ENCODE measurements at regions not wholly inside any gene's neighbourhood (a gene's known extent, or its start where the extent isn't known, plus 50 kb on each side); places are given as distances from the start of the nearest gene placed in this dataset.
"Not testable (repeated sequence)": the region's sequence is repeated elsewhere in the genome, so short reads cannot be mapped to it uniquely, and the experiment has no call there.

GRCh38 chr6:18527836-18528743 is 140.9 kb downstream of the RNF144B start:
- no peak for ATAC-seq
- H3K36me3 Mint-ChIP-seq: no peaks in the 10 kb centered on the region
- H3K9me3 Mint-ChIP-seq: no peaks in the 10 kb centered on the region
- no peak for DNase-seq (ENCODE audit: low spot score in 2 of 2)
- no peak overlapping the region for H3K27ac Mint-ChIP-seq

GRCh38 chr6:18530201-18530600 is 143.1 kb downstream of the RNF144B start:
- no peak for DNase-seq (ENCODE audit: low spot score in 2 of 2)
- no peaks in the 10 kb centered on the region for H3K9me3 Mint-ChIP-seq
- no peak overlapping the region for H3K27ac Mint-ChIP-seq

GRCh38 chr6:18532139-18532538 is 145.0 kb downstream of the RNF144B start:
- Mint-ChIP-seq H3K36me3 (no peaks in the 10 kb centered on the region), H3K27ac (no peak overlapping the region), H3K9me3 (no peaks in the 10 kb centered on the region)
- DNase-seq (ENCODE audit: low spot score in 2 of 2) (no peak), ATAC-seq (no peak)

More at GRCh38 chr6:18530201-18530600, 143.1 kb downstream of the RNF144B start:
- H3K36me3 Mint-ChIP-seq: no peaks in the 10 kb centered on the region
- ATAC-seq: no peak

DNA sequence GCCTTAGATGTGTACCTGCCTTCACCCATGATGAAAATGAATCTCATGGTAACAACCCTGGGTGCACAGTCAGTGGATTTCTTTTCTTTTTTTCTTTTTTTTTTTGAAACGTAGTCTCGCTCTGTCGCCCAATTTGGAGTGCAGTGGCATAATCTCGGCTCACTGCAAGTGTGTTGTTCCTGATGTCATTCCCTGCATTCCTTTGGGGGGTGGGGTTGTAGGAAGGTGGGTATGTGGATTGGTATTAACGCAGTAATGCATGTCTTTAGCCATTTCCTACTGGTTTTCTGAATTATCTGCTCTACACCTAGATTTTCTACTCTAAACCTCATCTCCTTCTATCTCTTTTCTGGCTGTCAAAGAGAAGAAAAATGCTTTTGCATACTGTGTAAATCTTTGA is 146.6 kb downstream of the RNF144B start:
- ATAC-seq (no peak), DNase-seq (ENCODE audit: low spot score in 2 of 2) (no peak)
- no peaks in the 10 kb centered on the region for H3K9me3 Mint-ChIP-seq
- no peaks in the 10 kb centered on the region for H3K36me3 Mint-ChIP-seq
- no peak overlapping the region for H3K27ac Mint-ChIP-seq

GRCh38 chr6:18536591-18537055 is 149.5 kb downstream of the RNF144B start:
- no peak for DNase-seq (ENCODE audit: low spot score in 2 of 2)
- Mint-ChIP-seq H3K36me3 (no peaks in the 10 kb centered on the region), H3K27ac (no peak overlapping the region), H3K9me3 (no peaks in the 10 kb centered on the region)
- ATAC-seq: no peak

DNA sequence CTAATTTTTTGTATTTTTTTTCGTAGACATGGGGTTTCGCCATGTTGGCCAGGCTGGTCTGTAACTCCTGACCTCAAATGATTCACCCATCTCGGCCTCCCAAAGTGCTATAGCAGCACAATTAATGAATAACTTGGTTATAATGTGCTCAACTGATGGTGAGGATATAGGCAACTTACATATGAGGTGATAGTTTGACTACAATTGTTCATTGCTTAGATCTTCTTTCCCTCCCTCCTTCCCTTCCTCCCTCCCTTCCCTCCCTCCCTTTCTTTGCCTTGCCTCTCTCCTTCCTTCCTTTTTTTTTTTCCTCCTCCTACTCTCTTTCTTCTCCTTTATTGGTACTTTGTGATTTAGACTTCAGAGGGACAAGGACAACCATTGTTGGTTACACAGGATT is 151.2 kb downstream of the RNF144B start:
- Mint-ChIP-seq H3K27ac (no peak overlapping the region), H3K9me3 (peaks cover 1 to 2% of the 10 kb centered on the region in 2 donors), H3K36me3 (peaks cover 0 to 3% of the 10 kb centered on the region in 2 donors)
- DNase-seq (ENCODE audit: low spot score in 2 of 2) (no peak), ATAC-seq (no peak)

DNA sequence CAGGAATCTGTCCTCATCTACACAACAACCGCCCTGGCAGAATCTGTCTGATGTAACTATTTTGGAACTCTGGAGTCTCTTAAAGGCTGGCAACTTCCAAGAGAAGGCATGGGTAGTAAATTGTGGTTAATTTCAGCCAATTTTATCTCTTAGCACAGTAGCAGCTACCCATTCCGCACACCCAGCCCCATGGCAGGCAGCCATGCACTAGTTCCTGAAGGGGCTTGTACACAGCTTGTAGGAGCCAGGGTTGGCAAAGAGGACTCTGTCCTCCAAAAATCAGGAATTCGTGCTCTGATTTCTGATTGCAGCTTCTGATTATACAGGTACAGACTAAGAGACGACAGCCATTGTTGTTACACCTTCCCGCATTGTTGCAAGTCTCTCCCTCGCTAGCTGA is 155.9 kb downstream of the RNF144B start:
- ATAC-seq: no peak
- no peak overlapping the region for H3K27ac Mint-ChIP-seq
- H3K36me3 Mint-ChIP-seq: peaks cover 5 to 16% of the 10 kb centered on the region in 2 donors
- peaks cover 22 to 25% of the 10 kb centered on the region in 2 donors for H3K9me3 Mint-ChIP-seq
- DNase-seq (ENCODE audit: low spot score in 2 of 2): no peak

DNA sequence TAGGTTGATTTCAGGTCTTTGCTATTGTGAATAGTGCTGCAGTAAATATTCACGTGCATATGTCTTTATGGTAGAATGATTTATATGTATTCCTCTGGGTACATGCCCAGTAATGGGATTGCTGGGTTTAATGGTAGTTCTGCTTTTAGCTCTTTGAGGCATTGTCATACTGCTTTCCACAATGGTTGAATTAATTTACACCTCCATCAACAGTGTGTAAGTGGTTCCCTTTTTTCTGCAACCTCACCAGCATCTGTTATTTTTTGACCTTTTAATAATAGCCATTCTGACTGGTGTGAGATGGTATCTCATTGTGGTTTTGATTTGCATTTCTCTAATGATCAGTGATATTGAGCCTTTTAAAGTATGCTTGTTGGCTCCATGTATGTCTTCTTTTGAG is 158.0 kb downstream of the RNF144B start:
- ATAC-seq; DNase-seq (ENCODE audit: low spot score in 2 of 2): not testable (repeated sequence)
- peaks cover 22 to 25% of the 10 kb centered on the region in 2 donors for H3K9me3 Mint-ChIP-seq

GRCh38 chr6:18545726-18546125 is 158.6 kb downstream of the RNF144B start:
- no peak overlapping the region for H3K27ac Mint-ChIP-seq
- peaks cover 22 to 25% of the 10 kb centered on the region in 2 donors for H3K9me3 Mint-ChIP-seq
- no peak for DNase-seq (ENCODE audit: low spot score in 2 of 2)
- H3K36me3 Mint-ChIP-seq: peaks cover 5 to 16% of the 10 kb centered on the region in 2 donors
- ATAC-seq: no peak

More for the DNA sequence above, 158.0 kb downstream of the RNF144B start:
- H3K36me3 Mint-ChIP-seq: peaks cover 5 to 16% of the 10 kb centered on the region in 2 donors
- H3K27ac Mint-ChIP-seq: not testable (repeated sequence)

DNA sequence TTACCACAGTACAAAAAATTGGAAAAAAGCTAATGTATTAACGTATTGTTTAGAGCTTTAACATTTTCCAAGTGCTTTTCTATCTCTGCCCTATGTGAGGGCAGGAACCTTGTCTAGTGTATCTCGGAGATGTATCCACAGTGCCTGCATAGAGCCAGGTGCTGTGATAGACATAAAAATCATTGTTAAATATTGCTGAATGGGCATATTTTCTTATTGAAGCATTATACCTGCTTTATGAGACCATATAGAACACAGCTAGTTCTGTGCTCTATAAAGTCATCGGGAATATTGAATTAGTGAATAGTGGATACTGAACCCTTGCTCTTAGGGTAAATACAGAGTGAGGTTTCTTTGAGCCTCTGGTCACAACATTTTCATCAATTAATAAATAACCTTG is 163.0 kb downstream of the RNF144B start:
- DNase-seq (ENCODE audit: low spot score in 2 of 2) (no peak), ATAC-seq (no peak)
- H3K9me3 Mint-ChIP-seq: peaks cover 4 to 10% of the 10 kb centered on the region in 2 donors
- H3K36me3 Mint-ChIP-seq: peaks cover 0 to under 1% of the 10 kb centered on the region in 2 donors
- no peak overlapping the region for H3K27ac Mint-ChIP-seq

- no peak for DNase-seq (ENCODE audit: low spot score in 2 of 2)
- Mint-ChIP-seq H3K36me3 (no peaks in the 10 kb centered on the region), H3K27ac (no peak overlapping the region), H3K9me3 (peaks cover 0 to 2% of the 10 kb centered on the region in 2 donors)
- ATAC-seq: no peak
Observed at GRCh38 chr6:18551228-18551627, 164.1 kb downstream of the RNF144B start.

DNA sequence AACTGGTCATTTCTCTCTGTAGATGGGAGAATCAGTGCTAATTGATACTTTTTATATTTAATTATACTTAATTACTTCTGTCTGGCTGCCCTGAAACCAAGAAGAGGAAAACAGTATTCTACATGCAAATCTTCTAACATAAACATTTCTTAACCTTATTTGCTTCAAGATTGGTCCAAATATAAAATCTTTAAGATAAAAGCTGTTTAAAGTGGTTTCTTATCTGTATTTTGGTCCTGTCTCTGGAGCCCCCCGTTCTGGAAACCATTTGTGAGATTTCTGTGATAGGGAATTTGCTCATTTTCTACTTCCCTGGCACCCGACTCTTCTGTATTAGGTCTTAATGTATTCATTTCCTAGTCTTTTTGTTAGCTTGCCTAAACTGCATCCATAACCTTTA is 168.6 kb downstream of the RNF144B start:
- ATAC-seq: no peak
- peaks cover 0 to 4% of the 10 kb centered on the region in 2 donors for H3K36me3 Mint-ChIP-seq
- H3K9me3 Mint-ChIP-seq: no peaks in the 10 kb centered on the region
- H3K27ac Mint-ChIP-seq: no peak overlapping the region
- DNase-seq (ENCODE audit: low spot score in 2 of 2): no peak

GRCh38 chr6:18561037-18561750 is 174.0 kb downstream of the RNF144B start:
- H3K27ac Mint-ChIP-seq: no peak overlapping the region
- DNase-seq (ENCODE audit: low spot score in 2 of 2) (no peak), ATAC-seq (no peak)
- no peaks in the 10 kb centered on the region for H3K9me3 Mint-ChIP-seq
- H3K36me3 Mint-ChIP-seq: peaks cover 0 to 4% of the 10 kb centered on the region in 2 donors

- DNase-seq (ENCODE audit: low spot score in 2 of 2): no peak
- peaks cover 0 to 4% of the 10 kb centered on the region in 2 donors for H3K36me3 Mint-ChIP-seq
- no peak for ATAC-seq
Observed at GRCh38 chr6:18562726-18563125, 175.6 kb downstream of the RNF144B start.

DNA sequence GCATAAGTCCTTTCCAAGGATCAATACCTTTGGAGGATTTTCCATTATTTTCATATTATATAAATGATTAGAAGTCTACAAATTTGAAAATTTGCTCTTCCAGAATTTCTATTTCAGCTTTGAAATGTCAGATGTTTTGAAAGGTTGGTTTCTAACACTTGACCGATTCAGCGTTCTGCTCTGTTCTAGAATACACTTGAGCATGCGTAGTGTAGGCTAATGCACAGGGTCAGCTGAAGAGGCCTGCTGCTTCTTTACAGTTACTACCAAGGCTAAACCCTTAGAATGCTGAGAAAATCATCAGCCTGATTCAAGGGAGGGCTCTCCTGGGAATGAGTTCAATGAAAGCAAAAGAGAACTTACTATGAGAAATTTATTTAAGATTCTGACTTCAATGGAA is 177.6 kb downstream of the RNF144B start:
- ATAC-seq: no peak
- Mint-ChIP-seq H3K27ac (no peak overlapping the region), H3K9me3 (peaks cover 0 to 4% of the 10 kb centered on the region in 2 donors), H3K36me3 (no peaks in the 10 kb centered on the region)
- no peak for DNase-seq (ENCODE audit: low spot score in 2 of 2)

More at GRCh38 chr6:18562726-18563125, 175.6 kb downstream of the RNF144B start:
- H3K27ac Mint-ChIP-seq: no peak overlapping the region
- H3K9me3 Mint-ChIP-seq: no peaks in the 10 kb centered on the region

DNA sequence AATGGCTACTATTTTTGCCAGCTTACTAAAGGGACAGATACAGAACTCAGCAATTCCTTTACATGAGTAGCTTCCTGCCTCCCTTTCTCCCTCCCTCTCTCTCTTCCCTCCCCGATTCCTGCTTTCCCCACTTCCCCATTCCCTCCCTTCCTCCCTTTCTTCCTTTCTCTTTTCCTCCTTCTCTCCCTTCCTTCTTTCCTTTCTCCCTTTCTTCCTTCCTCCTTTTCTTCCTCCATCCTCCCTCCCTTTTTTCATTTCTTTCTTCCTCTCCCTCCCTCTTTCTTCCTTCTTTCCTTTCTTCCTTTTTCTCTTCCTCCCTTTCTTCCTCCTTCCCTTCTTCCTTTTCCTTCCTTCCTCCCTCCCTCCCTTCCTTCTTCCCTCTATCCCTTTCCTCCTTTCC is 178.1 kb downstream of the RNF144B start:
- Mint-ChIP-seq H3K36me3 (no peaks in the 10 kb centered on the region), H3K27ac (no peak overlapping the region), H3K9me3 (peaks cover 0 to 4% of the 10 kb centered on the region in 2 donors)
- ATAC-seq (no peak), DNase-seq (ENCODE audit: low spot score in 2 of 2) (no peak)

DNA sequence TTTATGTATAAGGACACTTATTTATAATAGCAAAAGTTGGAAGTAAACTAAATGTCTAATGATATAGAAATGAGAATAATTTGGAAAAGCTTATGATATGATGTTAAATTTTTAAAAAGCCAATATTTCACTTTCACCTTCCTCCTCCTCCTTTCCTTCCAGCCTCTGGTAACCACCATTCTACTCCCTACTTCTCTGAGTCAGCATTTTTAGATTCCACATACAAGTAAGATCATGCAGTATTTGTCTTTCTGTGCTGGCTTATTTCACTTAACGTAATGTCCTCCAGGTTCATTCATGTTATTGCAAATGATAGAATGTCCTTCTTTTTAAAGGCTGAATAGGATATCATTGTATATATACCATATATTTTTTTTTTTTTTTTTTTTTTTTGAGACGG is 180.2 kb downstream of the RNF144B start:
- Mint-ChIP-seq H3K27ac (no peak overlapping the region), H3K36me3 (no peaks in the 10 kb centered on the region), H3K9me3 (peaks cover 0 to 4% of the 10 kb centered on the region in 2 donors)
- ATAC-seq: no peak
- DNase-seq (ENCODE audit: low spot score in 2 of 2): no peak

Measured in activated naive CD4-positive, alpha-beta T cell treated with anti-CD3 and anti-CD28 coated beads, Interleukin-2, amount 50 U/mL, for 72 hours (primary cell).